ENCODE measurements at regions not wholly inside any gene's neighbourhood (a gene's known extent, or its start where the extent isn't known, plus 50 kb on each side); places are given as distances from the start of the nearest gene placed in this dataset.

- no peak for DNase-seq (ENCODE audit: low read depth)
These were observed 86.7 kb upstream of the TTC34 start for GRCh38 chr1:2887941-2888855.

GRCh38 chr1:2890221-2890850, 88.8 kb upstream of the TTC34 start:
- DNase-seq (ENCODE audit: low read depth), result no peak

- no peak for DNase-seq (ENCODE audit: low read depth)
These were observed 90.5 kb upstream of the TTC34 start for GRCh38 chr1:2891923-2892448.

- DNase-seq (ENCODE audit: low read depth), result no peak
These were observed 92.1 kb upstream of the TTC34 start for GRCh38 chr1:2893473-2894120.

- DNase-seq (ENCODE audit: low read depth), result no peak
These were observed 93.0 kb upstream of the TTC34 start for GRCh38 chr1:2894381-2895041.

GRCh38 chr1:2896824-2897223, 95.3 kb upstream of the TTC34 start:
- no peak for DNase-seq (ENCODE audit: low read depth)

GRCh38 chr1:2903226-2903625, 101.7 kb upstream of the TTC34 start:
- DNase-seq (ENCODE audit: low read depth), result no peak

GRCh38 chr1:2904191-2904590, 102.7 kb upstream of the TTC34 start:
- DNase-seq (ENCODE audit: low read depth), result no peak

GRCh38 chr1:2905356-2905755, 103.9 kb upstream of the TTC34 start:
- no peak for DNase-seq (ENCODE audit: low read depth)

GRCh38 chr1:2906085-2906484, 104.6 kb upstream of the TTC34 start:
- no peak for DNase-seq (ENCODE audit: low read depth)

- DNase-seq (ENCODE audit: low read depth), result no peak
These were observed 105.1 kb upstream of the TTC34 start for GRCh38 chr1:2906620-2907019.

GRCh38 chr1:2907051-2907450, 105.6 kb upstream of the TTC34 start:
- no peak for DNase-seq (ENCODE audit: low read depth)

GRCh38 chr1:2908081-2908480, 106.6 kb upstream of the TTC34 start:
- DNase-seq (ENCODE audit: low read depth), result no peak

- no peak for DNase-seq (ENCODE audit: low read depth)
These were observed 107.1 kb upstream of the TTC34 start for GRCh38 chr1:2908561-2908960.

GRCh38 chr1:2909797-2910196, 108.3 kb upstream of the TTC34 start:
- no peak for DNase-seq (ENCODE audit: low read depth)

GRCh38 chr1:2910211-2910610, 108.7 kb upstream of the TTC34 start:
- no peak for DNase-seq (ENCODE audit: low read depth)

GRCh38 chr1:2911421-2912178, 109.7 kb upstream of the ACTRT2 start:
- DNase-seq (ENCODE audit: low read depth), result no peak

- DNase-seq (ENCODE audit: low read depth), result no peak
These were observed 108.7 kb upstream of the ACTRT2 start for GRCh38 chr1:2912424-2913061.

GRCh38 chr1:2913091-2913490, 108.2 kb upstream of the ACTRT2 start:
- no peak for DNase-seq (ENCODE audit: low read depth)

- no peak for DNase-seq (ENCODE audit: low read depth)
These were observed 106.6 kb upstream of the ACTRT2 start for GRCh38 chr1:2914702-2915101.

- DNase-seq (ENCODE audit: low read depth), result no peak
These were observed 105.1 kb upstream of the ACTRT2 start for GRCh38 chr1:2916153-2916552.
